ENCODE measurements at regions not wholly inside any gene's neighbourhood (a gene's known extent, or its start where the extent isn't known, plus 50 kb on each side); places are given as distances from the start of the nearest gene placed in this dataset.

- Histone ChIP-seq H3K36me3 (ENCODE audit: insufficient read depth, low read length) (no peaks in the 10 kb centered on the region), H2AFZ (ENCODE audit: low read length, unreplicated experiment) (no peak overlapping the region), H3K27me3 (ENCODE audit: insufficient read depth, low read length) (no peaks in the 10 kb centered on the region), H3K4me3 (ENCODE audit: low read depth, low read length) (no peak overlapping the region), H3K27ac (ENCODE audit: low read depth, low read length) (no peak overlapping the region), H3K79me2 (ENCODE audit: control insufficient read depth, insufficient read depth, low read length, unreplicated experiment) (no peaks in the 10 kb centered on the region), H3K4me1 (ENCODE audit: control insufficient read depth, insufficient read depth, low read length, unreplicated experiment) (no peaks in the 10 kb centered on the region)
Observed at GRCh38 chr1:72606216-72606810, 324.0 kb upstream of the NEGR1 start.

DNA sequence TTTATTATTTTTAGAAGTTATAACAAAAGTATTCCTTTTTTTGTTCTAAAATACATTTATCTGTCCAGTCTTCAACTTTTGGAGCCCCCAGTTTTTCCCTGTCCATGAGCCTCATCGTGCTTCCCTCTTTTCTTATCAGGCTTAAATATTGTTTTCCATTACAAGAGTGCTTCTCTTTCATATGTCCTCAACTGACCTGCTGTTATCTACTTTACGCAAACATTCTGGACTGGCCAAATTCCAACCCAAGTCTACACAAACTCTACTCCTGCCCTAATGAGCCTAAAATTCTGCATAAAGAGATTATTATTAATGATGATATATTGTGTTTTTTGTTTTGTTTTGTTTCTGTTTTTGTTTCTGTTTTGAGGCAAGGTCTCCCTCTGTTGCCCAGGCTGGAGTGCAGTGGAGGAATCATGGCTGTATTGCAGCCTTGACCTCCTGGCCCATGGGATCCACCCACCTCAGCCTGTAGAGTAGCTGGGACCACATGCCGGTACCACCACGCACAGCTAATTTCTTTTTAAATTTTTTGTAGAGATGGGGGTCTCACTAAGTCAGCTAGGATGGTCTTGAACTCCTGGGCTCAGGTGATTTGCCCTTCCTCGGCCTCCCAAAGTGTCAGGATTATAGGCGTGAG lies 318.8 kb upstream of the NEGR1 start:
- H3K27ac ChIP-seq (ENCODE audit: low read depth, low read length): no peak overlapping the region

DNA sequence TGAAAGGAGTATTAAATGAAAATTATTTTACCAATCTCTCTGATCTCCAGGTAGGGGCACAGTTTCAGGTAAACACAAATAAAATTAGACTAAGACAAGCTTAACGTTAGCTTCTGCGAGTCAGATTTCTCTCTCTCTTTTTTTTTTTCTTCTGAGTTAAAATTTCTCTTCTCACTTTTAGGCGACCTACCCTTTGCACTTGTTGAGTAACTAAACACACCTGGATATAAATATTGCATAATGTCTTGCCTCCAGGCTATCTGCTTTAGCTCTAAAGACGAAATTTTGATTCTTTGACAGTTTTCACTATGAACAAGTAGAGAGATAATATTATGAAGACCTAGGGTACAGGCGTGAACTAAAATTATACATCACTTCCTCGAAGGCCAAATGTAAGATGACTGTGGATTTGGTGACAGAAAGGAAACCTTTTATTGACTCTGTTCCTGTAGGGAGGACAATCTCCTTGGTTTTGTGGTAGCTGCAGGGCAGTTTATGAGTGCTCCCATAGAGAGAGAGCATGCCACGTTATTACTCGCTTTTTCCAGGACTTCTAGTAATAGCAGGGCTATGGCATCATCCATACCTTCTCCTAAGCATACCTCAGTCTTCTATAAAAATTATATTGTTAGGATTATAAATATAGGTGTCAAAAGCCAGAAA lies 303.8 kb upstream of the NEGR1 start:
- Histone ChIP-seq H3K27ac (ENCODE audit: low read depth, low read length) (no peak overlapping the region), H3K79me2 (ENCODE audit: control insufficient read depth, insufficient read depth, low read length, unreplicated experiment) (no peaks in the 10 kb centered on the region), H2AFZ (ENCODE audit: low read length, unreplicated experiment) (no peak overlapping the region), H3K27me3 (ENCODE audit: insufficient read depth, low read length) (no peaks in the 10 kb centered on the region), H3K36me3 (ENCODE audit: insufficient read depth, low read length) (no peaks in the 10 kb centered on the region), H3K4me1 (ENCODE audit: control insufficient read depth, insufficient read depth, low read length, unreplicated experiment) (no peaks in the 10 kb centered on the region), H3K4me3 (ENCODE audit: low read depth, low read length) (no peak overlapping the region)

More for the DNA sequence above, 318.8 kb upstream of the NEGR1 start:
- Histone ChIP-seq H2AFZ (ENCODE audit: low read length, unreplicated experiment) (no peak overlapping the region), H3K27me3 (ENCODE audit: insufficient read depth, low read length) (no peaks in the 10 kb centered on the region), H3K4me1 (ENCODE audit: control insufficient read depth, insufficient read depth, low read length, unreplicated experiment) (no peaks in the 10 kb centered on the region), H3K79me2 (ENCODE audit: control insufficient read depth, insufficient read depth, low read length, unreplicated experiment) (no peaks in the 10 kb centered on the region), H3K36me3 (ENCODE audit: insufficient read depth, low read length) (no peaks in the 10 kb centered on the region), H3K4me3 (ENCODE audit: low read depth, low read length) (no peak overlapping the region)

- no peak overlapping the region for H3K27ac ChIP-seq (ENCODE audit: low read depth, low read length)
- no peaks in the 10 kb centered on the region for H3K36me3 ChIP-seq (ENCODE audit: insufficient read depth, low read length)
- H3K4me1 ChIP-seq (ENCODE audit: control insufficient read depth, insufficient read depth, low read length, unreplicated experiment): no peaks in the 10 kb centered on the region
- no peak overlapping the region for H3K4me3 ChIP-seq (ENCODE audit: low read depth, low read length)
- no peaks in the 10 kb centered on the region for H3K79me2 ChIP-seq (ENCODE audit: control insufficient read depth, insufficient read depth, low read length, unreplicated experiment)
- H3K27me3 ChIP-seq (ENCODE audit: insufficient read depth, low read length): no peaks in the 10 kb centered on the region
- H2AFZ ChIP-seq (ENCODE audit: low read length, unreplicated experiment): no peak overlapping the region
Observed at GRCh38 chr1:72579629-72580028, 297.3 kb upstream of the NEGR1 start.

DNA sequence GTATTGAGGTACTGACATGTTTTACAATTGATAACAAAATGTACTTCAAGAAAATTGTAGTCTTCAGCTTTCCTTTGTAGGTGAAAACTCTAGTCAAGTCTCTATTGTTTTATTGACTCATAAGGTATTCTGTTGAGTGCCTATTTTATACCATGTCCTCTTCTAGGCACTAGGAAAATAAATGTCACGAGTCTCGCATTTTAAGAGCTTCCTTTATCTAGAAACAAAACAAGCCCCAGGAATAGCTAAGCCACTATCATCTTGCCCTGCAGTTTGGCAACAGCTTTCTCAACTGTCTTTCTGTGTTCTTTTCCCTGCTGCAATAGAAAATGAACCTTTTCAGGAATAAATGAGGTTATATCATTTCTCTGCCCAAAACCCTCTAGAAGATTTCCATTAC lies 288.5 kb upstream of the NEGR1 start:
- Histone ChIP-seq H3K27me3 (ENCODE audit: insufficient read depth, low read length) (no peaks in the 10 kb centered on the region), H3K4me1 (ENCODE audit: control insufficient read depth, insufficient read depth, low read length, unreplicated experiment) (no peaks in the 10 kb centered on the region), H3K36me3 (ENCODE audit: insufficient read depth, low read length) (no peaks in the 10 kb centered on the region), H3K27ac (ENCODE audit: low read depth, low read length) (no peak overlapping the region), H3K79me2 (ENCODE audit: control insufficient read depth, insufficient read depth, low read length, unreplicated experiment) (no peaks in the 10 kb centered on the region), H2AFZ (ENCODE audit: low read length, unreplicated experiment) (no peak overlapping the region), H3K4me3 (ENCODE audit: low read depth, low read length) (no peak overlapping the region)

GRCh38 chr1:72568113-72568512 lies 285.8 kb upstream of the NEGR1 start:
- Histone ChIP-seq H3K36me3 (ENCODE audit: insufficient read depth, low read length) (no peaks in the 10 kb centered on the region), H3K27ac (ENCODE audit: low read depth, low read length) (no peak overlapping the region)

GRCh38 chr1:72567521-72567920 lies 285.2 kb upstream of the NEGR1 start:
- Histone ChIP-seq H3K27me3 (ENCODE audit: insufficient read depth, low read length) (no peaks in the 10 kb centered on the region), H3K27ac (ENCODE audit: low read depth, low read length) (no peak overlapping the region)

More at GRCh38 chr1:72568113-72568512, 285.8 kb upstream of the NEGR1 start:
- Histone ChIP-seq H2AFZ (ENCODE audit: low read length, unreplicated experiment) (no peak overlapping the region), H3K4me3 (ENCODE audit: low read depth, low read length) (no peak overlapping the region), H3K4me1 (ENCODE audit: control insufficient read depth, insufficient read depth, low read length, unreplicated experiment) (no peaks in the 10 kb centered on the region), H3K79me2 (ENCODE audit: control insufficient read depth, insufficient read depth, low read length, unreplicated experiment) (no peaks in the 10 kb centered on the region), H3K27me3 (ENCODE audit: insufficient read depth, low read length) (no peaks in the 10 kb centered on the region)

GRCh38 chr1:72564749-72565148 lies 282.4 kb upstream of the NEGR1 start:
- H2AFZ ChIP-seq (ENCODE audit: low read length, unreplicated experiment): no peak overlapping the region
- no peaks in the 10 kb centered on the region for H3K27me3 ChIP-seq (ENCODE audit: insufficient read depth, low read length)
- no peaks in the 10 kb centered on the region for H3K36me3 ChIP-seq (ENCODE audit: insufficient read depth, low read length)
- H3K4me1 ChIP-seq (ENCODE audit: control insufficient read depth, insufficient read depth, low read length, unreplicated experiment): no peaks in the 10 kb centered on the region
- no peaks in the 10 kb centered on the region for H3K79me2 ChIP-seq (ENCODE audit: control insufficient read depth, insufficient read depth, low read length, unreplicated experiment)
- no peak overlapping the region for H3K4me3 ChIP-seq (ENCODE audit: low read depth, low read length)
- H3K27ac ChIP-seq (ENCODE audit: low read depth, low read length): no peak overlapping the region

More at GRCh38 chr1:72567521-72567920, 285.2 kb upstream of the NEGR1 start:
- Histone ChIP-seq H3K36me3 (ENCODE audit: insufficient read depth, low read length) (no peaks in the 10 kb centered on the region), H2AFZ (ENCODE audit: low read length, unreplicated experiment) (no peak overlapping the region), H3K4me1 (ENCODE audit: control insufficient read depth, insufficient read depth, low read length, unreplicated experiment) (no peaks in the 10 kb centered on the region), H3K79me2 (ENCODE audit: control insufficient read depth, insufficient read depth, low read length, unreplicated experiment) (no peaks in the 10 kb centered on the region), H3K4me3 (ENCODE audit: low read depth, low read length) (no peak overlapping the region)

DNA sequence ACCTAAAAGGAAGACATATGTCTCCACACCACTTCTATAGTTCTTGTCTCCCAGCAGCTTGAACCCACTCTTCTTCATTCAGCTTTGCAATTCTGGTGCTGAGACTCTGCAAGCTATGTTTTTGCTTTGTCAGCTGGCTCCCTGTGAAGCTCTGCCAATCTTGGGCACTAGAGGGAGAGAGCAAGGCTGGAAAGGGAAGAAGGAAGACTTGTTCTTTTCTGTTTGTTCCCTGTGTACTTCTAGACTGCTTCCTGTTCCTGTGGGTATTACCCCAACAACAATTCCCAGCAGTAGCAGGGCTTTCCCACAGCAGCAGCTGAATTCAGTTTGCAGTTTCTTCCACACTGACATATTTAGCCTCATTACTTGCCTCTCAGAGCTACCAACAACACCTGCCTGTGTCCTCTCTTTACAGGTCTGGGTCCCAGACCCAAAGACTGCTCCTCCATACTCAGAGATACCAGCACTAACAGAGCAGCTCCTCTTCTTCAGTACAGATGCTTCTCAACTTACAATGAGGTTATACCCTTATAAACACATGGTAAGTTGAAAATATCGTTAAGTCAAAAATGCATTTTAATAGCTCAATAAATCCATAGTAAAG lies 275.2 kb upstream of the NEGR1 start:
- Histone ChIP-seq H2AFZ (ENCODE audit: low read length, unreplicated experiment) (peak overlapping the region; percentile 71), H3K4me1 (ENCODE audit: control insufficient read depth, insufficient read depth, low read length, unreplicated experiment) (no peaks in the 10 kb centered on the region), H3K79me2 (ENCODE audit: control insufficient read depth, insufficient read depth, low read length, unreplicated experiment) (no peaks in the 10 kb centered on the region), H3K27me3 (ENCODE audit: insufficient read depth, low read length) (no peaks in the 10 kb centered on the region), H3K4me3 (ENCODE audit: low read depth, low read length) (no peak overlapping the region), H3K36me3 (ENCODE audit: insufficient read depth, low read length) (no peaks in the 10 kb centered on the region), H3K27ac (ENCODE audit: low read depth, low read length) (no peak overlapping the region)

DNA sequence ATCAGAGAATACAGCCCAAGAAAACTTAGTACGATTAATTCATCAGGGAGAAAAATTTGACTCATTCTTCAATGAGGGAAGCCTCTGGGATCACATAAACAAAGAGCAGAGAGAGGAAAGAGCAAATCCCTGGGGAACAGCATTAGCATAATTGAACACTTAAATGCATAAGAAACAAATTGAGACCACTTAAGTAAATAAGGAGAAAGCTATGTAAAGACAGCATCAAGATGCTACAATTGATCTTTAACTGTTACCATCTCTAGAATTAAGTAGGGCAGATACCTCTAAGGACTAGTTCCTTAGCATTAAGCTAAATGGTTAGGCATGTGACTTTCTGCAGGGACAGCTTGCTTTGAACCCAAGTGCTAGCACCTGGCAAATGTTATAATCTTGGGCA lies 265.1 kb upstream of the NEGR1 start:
- Histone ChIP-seq H3K4me1 (ENCODE audit: control insufficient read depth, insufficient read depth, low read length, unreplicated experiment) (peaks cover 8% of the 10 kb centered on the region), H2AFZ (ENCODE audit: low read length, unreplicated experiment) (peak overlapping the region; percentile 83), H3K4me3 (ENCODE audit: low read depth, low read length) (peak overlapping the region; percentile 66), H3K27ac (ENCODE audit: low read depth, low read length) (no peak overlapping the region), H3K27me3 (ENCODE audit: insufficient read depth, low read length) (no peaks in the 10 kb centered on the region), H3K36me3 (ENCODE audit: insufficient read depth, low read length) (no peaks in the 10 kb centered on the region), H3K79me2 (ENCODE audit: control insufficient read depth, insufficient read depth, low read length, unreplicated experiment) (no peaks in the 10 kb centered on the region)

Measured in ACC112 (cell line).